ENCODE measurements at regions not wholly inside any gene's neighbourhood (a gene's known extent, or its start where the extent isn't known, plus 50 kb on each side); places are given as distances from the start of the nearest gene placed in this dataset.
"Not testable (repeated sequence)": the region's sequence is repeated elsewhere in the genome, so short reads cannot be mapped to it uniquely, and the experiment has no call there.

GRCh38 chr6:148645049-148645448 lies 101.8 kb upstream of the UST start:
- POLR2A ChIA-PET; H3K27me3 ChIP-seq (ENCODE audit: control insufficient read depth in 2 of 2, insufficient read depth in 2 of 2, low read length in 2 of 2); H3K27ac ChIP-seq (ENCODE audit: insufficient read depth, low read depth, low read length); H3K4me3 ChIP-seq (replicated peaks in 1 of 3; ENCODE audit: insufficient read depth in 1 of 3, low read depth in 1 of 3, low read length in 3 of 3); H3K4me1 ChIP-seq (ENCODE audit: control insufficient read depth, extremely low read depth, insufficient read depth, low read length); H3K9me3 ChIP-seq (replicated peaks; ENCODE audit: control insufficient read depth, insufficient read depth, low read length); H3K9me1 ChIP-seq (replicated peaks; ENCODE audit: control insufficient read depth, extremely low read depth, insufficient read depth, low read length); H4K20me1 ChIP-seq (replicated peaks; ENCODE audit: control insufficient read depth, extremely low read depth, insufficient read depth, low read length); H2AFZ ChIP-seq (ENCODE audit: low read depth, low read length); DNase-seq (ENCODE audit: low read depth, low spot score); H3K79me2 ChIP-seq (ENCODE audit: control insufficient read depth, insufficient read depth, low read length); H3K9ac ChIP-seq (replicated peaks; ENCODE audit: extremely low read depth, insufficient read depth, low read length); CTCF ChIA-PET; intact Hi-C loops (cut with micrococcal nuclease); BruUV-seq (replicated peaks); H3K4me2 ChIP-seq (ENCODE audit: insufficient read depth, low read length); FAIRE-seq; H3K36me3 ChIP-seq (ENCODE audit: control insufficient read depth in 2 of 2, extremely low read depth in 1 of 2, insufficient read depth in 2 of 2, low read length in 2 of 2); dilution Hi-C loops (cut with MboI; ENCODE audit: extremely low pct_ligation_motif_present, low sequenced_read_pairs): not testable (repeated sequence)

GRCh38 chr6:148648754-148649453 lies 97.9 kb upstream of the UST start:
- Histone ChIP-seq H3K4me3 (replicated peaks in 1 of 3; ENCODE audit: insufficient read depth in 1 of 3, low read depth in 1 of 3, low read length in 3 of 3) (no peak overlapping the region), H3K4me1 (ENCODE audit: control insufficient read depth, extremely low read depth, insufficient read depth, low read length) (no peaks in the 10 kb centered on the region), H4K20me1 (replicated peaks; ENCODE audit: control insufficient read depth, extremely low read depth, insufficient read depth, low read length) (no peaks in the 10 kb centered on the region), H3K36me3 (ENCODE audit: control insufficient read depth in 2 of 2, extremely low read depth in 1 of 2, insufficient read depth in 2 of 2, low read length in 2 of 2) (no peaks in the 10 kb centered on the region), H3K27ac (ENCODE audit: insufficient read depth, low read depth, low read length) (no peak overlapping the region), H3K27me3 (ENCODE audit: control insufficient read depth in 2 of 2, insufficient read depth in 2 of 2, low read length in 2 of 2) (no peaks in the 10 kb centered on the region), H2AFZ (ENCODE audit: low read depth, low read length) (no peak overlapping the region), H3K4me2 (ENCODE audit: insufficient read depth, low read length) (no peak overlapping the region), H3K9ac (replicated peaks; ENCODE audit: extremely low read depth, insufficient read depth, low read length) (no peak overlapping the region), H3K9me3 (replicated peaks; ENCODE audit: control insufficient read depth, insufficient read depth, low read length) (no peaks in the 10 kb centered on the region), H3K79me2 (ENCODE audit: control insufficient read depth, insufficient read depth, low read length) (no peaks in the 10 kb centered on the region), H3K9me1 (replicated peaks; ENCODE audit: control insufficient read depth, extremely low read depth, insufficient read depth, low read length) (no peaks in the 10 kb centered on the region)
- dilution Hi-C loops (cut with MboI; ENCODE audit: extremely low pct_ligation_motif_present, low sequenced_read_pairs): no loop called here
- no peak for DNase-seq (ENCODE audit: low read depth, low spot score)
- CTCF ChIA-PET: no interaction called here
- POLR2A ChIA-PET: no interaction called here
- intact Hi-C loops (cut with micrococcal nuclease): no loop called here
- no peak for TF ChIP-seq GATA2 (IDR thresholded peaks at IDR 0.05; ENCODE audit: insufficient read depth, insufficient read length, low read depth, low read length)
- TF ChIP-seq MYC (IDR thresholded peaks at IDR 0.05; ENCODE audit: low read depth, low read length): no peak
- TF ChIP-seq CTCF (IDR thresholded peaks at IDR 0.05; ENCODE audit: extremely low read depth in 1 of 2, insufficient read depth in 1 of 2, low read depth in 1 of 2, low read length in 2 of 2): no peak
- TF ChIP-seq MAX (IDR thresholded peaks at IDR 0.05; ENCODE audit: insufficient read depth, insufficient read length): no peak
- no peak for TF ChIP-seq EZH2 (IDR thresholded peaks at IDR 0.05; ENCODE audit: borderline replicate concordance, low read depth, low read length, severe bottlenecking)
- TF ChIP-seq POLR2A (IDR thresholded peaks at IDR 0.05; ENCODE audit: low read depth, low read length): no peak
- TF ChIP-seq POLR2AphosphoS5 (IDR thresholded peaks at IDR 0.05; ENCODE audit: insufficient read depth, low read depth, low read length): no peak
- TF ChIP-seq JUN (IDR thresholded peaks at IDR 0.05; ENCODE audit: borderline replicate concordance, insufficient read depth, insufficient read length, low read depth): no peak
- TF ChIP-seq FOS (IDR thresholded peaks at IDR 0.05; ENCODE audit: borderline replicate concordance, insufficient read depth, low read length): no peak
- no peak for FAIRE-seq
- BruUV-seq (replicated peaks): no TSS peak
